ENCODE measurements at regions not wholly inside any gene's neighbourhood (a gene's known extent, or its start where the extent isn't known, plus 50 kb on each side); places are given as distances from the start of the nearest gene placed in this dataset.

DNA sequence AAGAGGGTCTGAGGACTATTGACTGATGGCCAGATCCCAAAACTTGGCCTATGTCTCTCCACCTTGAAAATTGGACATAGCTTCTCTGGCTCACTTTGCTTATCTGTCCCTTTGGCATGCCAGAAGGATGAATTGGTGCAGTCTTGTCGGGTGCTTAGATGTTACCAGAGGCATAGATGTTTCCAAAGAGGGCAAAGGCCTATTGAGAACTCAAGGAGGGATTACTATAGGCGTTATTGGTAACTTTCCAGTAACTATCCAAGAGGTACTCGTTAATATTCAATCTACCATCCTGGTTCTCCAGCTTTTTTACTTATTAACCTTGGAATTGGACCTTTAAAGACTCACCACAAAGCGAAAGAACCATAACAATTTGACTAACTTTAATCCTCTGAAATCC is 368.3 kb upstream of the ESRRG start:
- ChIA-PET POLR2A (no interaction called here), CTCF (no interaction called here)
- H3K4me3 ChIP-seq (ENCODE audit: low read depth, low read length), result no peak overlapping the region
- TF ChIP-seq, protein P1, sequence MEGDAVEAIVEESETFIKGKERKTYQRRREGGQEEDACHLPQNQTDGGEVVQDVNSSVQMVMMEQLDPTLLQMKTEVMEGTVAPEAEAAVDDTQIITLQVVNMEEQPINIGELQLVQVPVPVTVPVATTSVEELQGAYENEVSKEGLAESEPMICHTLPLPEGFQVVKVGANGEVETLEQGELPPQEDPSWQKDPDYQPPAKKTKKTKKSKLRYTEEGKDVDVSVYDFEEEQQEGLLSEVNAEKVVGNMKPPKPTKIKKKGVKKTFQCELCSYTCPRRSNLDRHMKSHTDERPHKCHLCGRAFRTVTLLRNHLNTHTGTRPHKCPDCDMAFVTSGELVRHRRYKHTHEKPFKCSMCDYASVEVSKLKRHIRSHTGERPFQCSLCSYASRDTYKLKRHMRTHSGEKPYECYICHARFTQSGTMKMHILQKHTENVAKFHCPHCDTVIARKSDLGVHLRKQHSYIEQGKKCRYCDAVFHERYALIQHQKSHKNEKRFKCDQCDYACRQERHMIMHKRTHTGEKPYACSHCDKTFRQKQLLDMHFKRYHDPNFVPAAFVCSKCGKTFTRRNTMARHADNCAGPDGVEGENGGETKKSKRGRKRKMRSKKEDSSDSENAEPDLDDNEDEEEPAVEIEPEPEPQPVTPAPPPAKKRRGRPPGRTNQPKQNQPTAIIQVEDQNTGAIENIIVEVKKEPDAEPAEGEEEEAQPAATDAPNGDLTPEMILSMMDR (IDR thresholded peaks at IDR 0.05; ENCODE audit: insufficient read depth, low read length, missing control alignments), result no peak
- no peak for DNase-seq (ENCODE audit: low read depth, low spot score)

DNA sequence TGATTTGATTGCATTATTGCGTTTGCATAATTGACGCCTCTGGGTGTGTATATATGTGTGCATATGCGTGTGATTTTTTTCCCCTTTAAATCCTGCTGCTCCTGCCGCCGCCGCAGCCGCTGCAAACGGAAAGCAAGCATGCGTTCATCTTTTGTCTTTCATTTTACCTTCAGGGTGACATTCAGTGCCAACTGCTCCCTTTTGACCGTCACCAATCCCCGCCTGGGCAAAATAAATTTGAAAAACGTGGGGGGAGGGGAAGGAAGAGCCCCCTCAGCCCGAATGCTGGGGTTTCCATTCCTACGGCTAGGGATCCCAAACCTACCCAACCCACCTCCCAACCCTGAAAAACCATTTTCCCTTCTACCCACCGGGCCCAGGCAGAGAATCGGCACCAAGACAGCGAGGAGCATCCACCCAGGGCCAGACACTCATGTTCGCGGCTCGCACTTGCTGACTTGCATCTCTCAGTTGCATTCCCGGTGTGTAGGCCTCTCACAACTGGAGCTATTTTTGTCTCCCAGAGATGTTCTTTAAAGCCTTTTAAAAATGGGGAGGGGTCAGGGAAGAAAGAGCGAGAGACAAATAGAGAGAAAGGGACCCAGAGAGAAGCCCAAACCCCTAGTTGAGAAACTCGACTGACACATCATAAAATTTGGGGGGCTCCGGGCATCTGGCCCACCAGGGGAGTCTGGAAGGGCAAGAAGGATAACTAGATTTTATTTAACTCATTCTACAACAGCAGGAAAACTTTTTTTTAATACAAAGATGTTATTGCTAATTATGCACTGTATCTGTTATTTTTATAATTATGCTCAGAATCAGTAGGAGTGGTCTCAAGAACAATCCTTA is 367.1 kb upstream of the ESRRG start:
- no peak overlapping the region; the same call in 1 of the 2 replicates for H3K4me3 ChIP-seq (ENCODE audit: low read depth, low read length)
- CTCF ChIA-PET, result no interaction called here
- POLR2A ChIA-PET, result no interaction called here
- DNase-seq (ENCODE audit: low read depth, low spot score), result no peak
- TF ChIP-seq, protein P1 (IDR thresholded peaks at IDR 0.05; ENCODE audit: insufficient read depth, low read length, missing control alignments), result no peak

DNA sequence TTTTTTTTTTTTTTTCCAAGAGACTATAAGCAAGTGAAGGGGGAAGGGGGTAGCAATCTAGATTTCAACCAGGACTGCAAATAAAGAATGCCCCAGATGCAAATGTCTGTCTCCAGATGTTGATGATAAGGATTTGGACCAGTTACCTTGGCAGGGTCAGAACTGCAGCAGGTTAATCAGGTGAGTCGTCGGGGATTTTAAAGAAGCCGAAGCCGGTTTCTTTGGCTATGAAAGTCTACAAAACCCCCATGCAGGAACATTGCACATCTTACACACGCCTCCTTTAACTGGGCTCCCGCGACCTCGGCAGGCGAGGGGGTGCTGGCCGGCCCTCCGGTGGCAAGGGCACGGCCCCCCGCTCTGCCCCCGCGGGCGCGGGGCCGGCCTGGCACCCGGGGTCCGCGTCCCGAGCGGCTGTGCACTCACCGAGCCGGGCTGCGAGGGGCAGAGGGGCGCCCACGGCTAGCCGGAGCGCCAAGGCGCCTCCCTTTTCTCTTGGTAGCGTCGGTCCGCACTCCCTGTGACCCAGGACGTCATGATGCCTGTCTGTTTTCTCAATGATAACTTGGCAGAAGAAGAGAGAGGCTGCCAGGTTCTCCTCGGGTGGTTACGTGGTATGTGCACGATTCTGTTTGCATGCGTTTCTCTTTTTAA is 366.3 kb upstream of the ESRRG start:
- TF ChIP-seq, protein P1 (IDR thresholded peaks at IDR 0.05; ENCODE audit: insufficient read depth, low read length, missing control alignments), result no peak

DNA sequence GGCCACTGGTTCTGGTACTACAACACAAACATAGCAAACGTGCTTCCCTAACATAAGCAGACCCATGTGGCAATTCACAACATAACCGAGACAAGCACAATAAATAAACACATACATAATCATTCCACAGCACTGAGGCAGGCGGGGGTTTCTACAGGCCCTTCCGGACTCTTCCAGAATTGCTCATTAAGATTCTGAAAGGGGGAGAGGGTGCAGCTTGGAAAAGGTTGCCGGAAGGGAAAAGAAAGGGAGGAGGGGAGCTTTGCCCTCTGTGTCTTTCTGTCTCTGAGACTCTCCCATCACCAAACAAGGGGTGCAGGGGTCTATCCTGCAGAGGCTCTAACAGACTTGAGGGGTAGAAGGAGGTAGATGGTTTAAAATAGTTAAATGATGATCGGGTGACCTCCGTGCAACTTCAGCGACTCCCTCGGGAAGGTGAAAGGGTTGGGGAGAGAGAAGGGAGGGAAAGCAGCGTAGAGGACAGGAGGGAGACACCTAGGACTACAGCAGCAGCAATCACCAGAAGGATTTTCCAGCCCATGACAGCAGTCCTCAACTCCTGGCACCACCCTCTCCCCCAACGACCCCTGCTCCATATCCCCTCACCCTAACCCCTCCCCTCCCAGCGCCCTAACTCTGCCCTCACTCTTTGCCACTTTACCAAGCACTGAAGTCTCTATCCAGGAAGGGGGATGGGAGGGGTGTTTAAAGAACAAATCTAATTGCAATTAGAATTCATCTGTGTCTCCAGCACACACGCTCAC is 365.5 kb upstream of the ESRRG start:
- ChIA-PET POLR2A (no interaction called here), CTCF (no interaction called here)
- DNase-seq (ENCODE audit: low read depth, low spot score), result no peak
- TF ChIP-seq, protein P1 (IDR thresholded peaks at IDR 0.05; ENCODE audit: insufficient read depth, low read length, missing control alignments), result no peak
- no peak overlapping the region for H3K4me3 ChIP-seq (ENCODE audit: low read depth, low read length)

More for the DNA sequence above, 366.3 kb upstream of the ESRRG start:
- ChIA-PET CTCF (no interaction called here), POLR2A (no interaction called here)
- no peak for DNase-seq (ENCODE audit: low read depth, low spot score)
- peak overlapping the region; percentile 20 for H3K4me3 ChIP-seq (ENCODE audit: low read depth, low read length)

DNA sequence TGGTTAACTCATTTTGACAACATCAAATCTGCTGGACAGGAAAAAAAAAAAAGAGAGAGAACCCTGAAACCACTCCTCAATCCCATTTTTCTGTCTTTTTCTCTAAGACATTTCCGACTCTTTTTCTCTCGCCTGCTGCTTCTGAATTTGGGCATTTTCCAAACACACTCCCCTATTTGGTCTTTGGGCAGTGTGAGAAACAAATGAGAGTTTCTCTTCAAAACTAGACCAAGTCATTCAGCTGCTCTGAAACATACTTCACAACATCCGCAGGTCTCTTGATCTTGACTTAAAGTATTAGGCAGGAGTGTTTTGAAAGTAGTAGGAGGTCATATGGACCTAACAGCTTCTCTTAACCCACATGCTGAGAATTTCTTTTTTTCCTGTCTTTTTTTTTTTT is 364.8 kb upstream of the ESRRG start:
- TF ChIP-seq, protein P1 (IDR thresholded peaks at IDR 0.05; ENCODE audit: insufficient read depth, low read length, missing control alignments), result no peak
- no peak for DNase-seq (ENCODE audit: low read depth, low spot score)
- H3K4me3 ChIP-seq (ENCODE audit: low read depth, low read length), result no peak overlapping the region
- ChIA-PET POLR2A (no interaction called here), CTCF (no interaction called here)

DNA sequence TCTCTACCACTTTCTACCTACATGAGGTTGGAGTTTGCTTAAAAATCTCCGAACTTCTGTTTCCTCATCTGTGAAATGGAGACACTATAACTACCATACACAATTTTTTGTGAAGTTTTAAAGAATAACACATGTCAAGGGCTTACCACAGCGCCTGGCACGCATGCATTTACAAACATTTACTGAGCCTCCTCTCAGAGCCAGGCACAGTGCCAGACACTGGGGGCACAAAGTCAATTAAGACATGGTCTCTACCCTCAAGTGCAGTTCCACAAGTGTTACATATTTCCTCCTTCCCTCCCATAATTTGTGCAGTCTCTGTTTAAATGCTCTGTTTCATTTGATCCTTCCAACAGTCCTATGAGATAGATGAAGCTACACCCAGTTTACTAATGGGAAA is 356.4 kb upstream of the ESRRG start:
- H3K4me3 ChIP-seq (ENCODE audit: low read depth, low read length), result no peak overlapping the region
- TF ChIP-seq, protein P1 (IDR thresholded peaks at IDR 0.05; ENCODE audit: insufficient read depth, low read length, missing control alignments), result no peak
- ChIA-PET POLR2A (no interaction called here), CTCF (no interaction called here)
- DNase-seq (ENCODE audit: low read depth, low spot score), result no peak
